HepG2 (cell line): ENCODE measurements at regions not wholly inside any gene's neighbourhood (a gene's known extent, or its start where the extent isn't known, plus 50 kb on each side); places are given as distances from the start of the nearest gene placed in this dataset.

Source experiments
- ATAC-seq: fragments of 200-7000 bp; cut with Tn5 transposase; 3 replicates; pipeline ENCODE4 v1.9.1; 2020; ENCODE audit warnings: mild to moderate bottlenecking, moderate library complexity
- BruUV-seq: library from RNA; stranded (reverse); fragments of 400-500 nt; replicated peaks from 2 replicates; lab custom pipeline; 2021; lab: Mats Ljungman, UMichigan
- CTCF ChIA-PET: fragments of 300-600 bp; formaldehyde crosslinking; extraction: SDS; loops from one replicate; lab custom pipeline; 2021; ENCODE audit warnings: low total read pairs, inconsistent platforms, low intra/inter-chr PET ratio; lab: Yijun Ruan, JAX
- POLR2A ChIA-PET: fragments of 350-600 bp; sonication (Branson Sonifier 250); formaldehyde crosslinking; loops from one replicate; lab custom pipeline; 2020; ENCODE audit warnings: antibody characterized with exemption, inconsistent platforms; lab: Yijun Ruan, JAX
- DNase-seq: peaks from one replicate; pipeline ENCODE4 v3.0.0-alpha.2; 2015; ENCODE audit warnings: low spot score
- FAIRE-seq: peaks from 3 replicates; lab custom pipeline; 2011; peaks lifted over from hg19 to GRCh38; lab: Jason Lieb, UNC
- H2AFZ ChIP-seq: one replicate; pipeline ENCODE4 v1.6.1; 2011; ENCODE audit warnings: low read length, inconsistent platforms
- H3K27ac ChIP-seq: fragments of 300-600 bp; 3 replicates; pipeline ENCODE4 v1.8.0; 2011; ENCODE audit warnings: mixed run types, mild to moderate bottlenecking, mixed read lengths, low read length, inconsistent platforms; ENCODE audit not compliant: insufficient read depth; ENCODE audit errors: extremely low read length
- H3K27me3 ChIP-seq, 2 experiments: fragments of 200-600 bp in 1 of 2; 2 replicates in 1 of 2; 3 replicates in 1 of 2; pipeline versions ENCODE4 v1.6.0 to v1.8.0; 2011; ENCODE audit warnings: low read length in 2 of 2, mild to moderate bottlenecking in 2 of 2, moderate library complexity in 2 of 2, inconsistent platforms in 1 of 2; ENCODE audit not compliant: insufficient read depth in 2 of 2, control insufficient read depth in 1 of 2
- H3K36me3 ChIP-seq, 2 experiments: fragments of 200-600 bp in 1 of 2; replicated peaks in 1 of 2; 2 replicates in 1 of 2; 3 replicates in 1 of 2; pipeline versions ENCODE4 v1.5.1 to v1.8.0; 2011; ENCODE audit warnings: low read length in 2 of 2, inconsistent platforms in 1 of 2; ENCODE audit not compliant: insufficient read depth in 2 of 2, control insufficient read depth in 1 of 2
- H3K4me1 ChIP-seq: 2 replicates; pipeline ENCODE4 v1.5.1; 2012; ENCODE audit warnings: low read length, inconsistent platforms; ENCODE audit not compliant: insufficient read depth
- H3K4me2 ChIP-seq: 2 replicates; pipeline ENCODE4 v1.6.0; 2011; ENCODE audit warnings: low read depth, low read length, inconsistent platforms
- H3K4me3 ChIP-seq, 3 experiments: fragments of 200-600 bp in 1 of 3; sonication (generic), shearing (Covaris generic) in 1 of 3; replicated peaks in 1 of 3; 2 replicates each; pipeline ENCODE4 v1.5.1; 2011 to 2016; ENCODE audit warnings: low read length in 3 of 3, inconsistent platforms in 2 of 3, low read depth in 2 of 3, mild to moderate bottlenecking in 2 of 3, control low read depth in 1 of 3, mixed read lengths in 1 of 3; ENCODE audit not compliant: insufficient read depth in 1 of 3
- H3K79me2 ChIP-seq: one replicate; pipeline ENCODE4 v1.6.1; 2011; ENCODE audit warnings: low read length, inconsistent platforms; ENCODE audit not compliant: insufficient read depth
- H3K9ac ChIP-seq: 2 replicates; pipeline ENCODE4 v1.6.0; 2011; ENCODE audit warnings: mild to moderate bottlenecking, low read depth, low read length, inconsistent platforms; ENCODE audit not compliant: insufficient read depth
- H3K9me3 ChIP-seq: 2 replicates; pipeline ENCODE4 v1.5.1; 2012; ENCODE audit warnings: mild to moderate bottlenecking, low read length
- H4K20me1 ChIP-seq: 2 replicates; pipeline ENCODE4 v1.6.0; 2011; ENCODE audit warnings: inconsistent platforms, mild to moderate bottlenecking, low read length, moderate library complexity; ENCODE audit not compliant: insufficient read depth
- GTF2F1 ChIP-seq: fragments of 150-350 bp; IDR thresholded peaks from 2 replicates; pipeline ENCODE4 v1.6.1; 2014; ENCODE audit warnings: low read length
- MATR3 ChIP-seq: sonication (generic); formaldehyde crosslinking; IDR thresholded peaks from 2 replicates; pipeline ENCODE4 v1.4.0; 2020; ENCODE audit warnings: missing genetic modification reagents
- MYC ChIP-seq: sonication (generic); formaldehyde crosslinking; IDR thresholded peaks from 2 replicates; pipeline ENCODE4 v1.9.0; 2021; ENCODE audit warnings: missing genetic modification reagents, borderline replicate concordance
- ZNF253 ChIP-seq: sonication (generic); formaldehyde crosslinking; IDR thresholded peaks from 2 replicates; pipeline ENCODE4 v1.8.0; 2022; ENCODE audit warnings: mild to moderate bottlenecking, missing genetic modification reagents, borderline replicate concordance
- ZNF777 ChIP-seq: sonication (generic); formaldehyde crosslinking; IDR thresholded peaks from 2 replicates; pipeline ENCODE4 v1.4.0; 2020; ENCODE audit warnings: missing genetic modification reagents
- WGBS: methylation state at CpG from one replicate; pipeline ENCODE4 v1.1.6; 2017; ENCODE audit warnings: low lambda C conversion rate; 5-methylcytosine and 5-hydroxymethylcytosine counted together
- in situ Hi-C: cut with HindIII; loops from 2 replicates; pipeline ENCODE4 v1.10.0; 2017; ENCODE audit warnings: low pct_unique_long_range_greater_than_20kb; ENCODE audit not compliant: extremely low pct_ligation_motif_present
- intact Hi-C: fragments of 100-400 bp; cut with micrococcal nuclease; formaldehyde crosslinking; loops from one replicate; pipeline ENCODE4 v1.10.0; 2022; ENCODE audit not compliant: unreplicated experiment
- TF ChIP-seq, protein P1 (sequence below): sonication (generic); formaldehyde crosslinking; IDR thresholded peaks from 2 replicates; pipeline ENCODE4 v1.4.0; 2020; ENCODE audit warnings: missing genetic modification reagents
- TF ChIP-seq, protein P2 (sequence below): sonication (generic); formaldehyde crosslinking; IDR thresholded peaks from 2 replicates; pipeline ENCODE4 v1.4.0; 2020; ENCODE audit warnings: missing genetic modification reagents

DNA sequence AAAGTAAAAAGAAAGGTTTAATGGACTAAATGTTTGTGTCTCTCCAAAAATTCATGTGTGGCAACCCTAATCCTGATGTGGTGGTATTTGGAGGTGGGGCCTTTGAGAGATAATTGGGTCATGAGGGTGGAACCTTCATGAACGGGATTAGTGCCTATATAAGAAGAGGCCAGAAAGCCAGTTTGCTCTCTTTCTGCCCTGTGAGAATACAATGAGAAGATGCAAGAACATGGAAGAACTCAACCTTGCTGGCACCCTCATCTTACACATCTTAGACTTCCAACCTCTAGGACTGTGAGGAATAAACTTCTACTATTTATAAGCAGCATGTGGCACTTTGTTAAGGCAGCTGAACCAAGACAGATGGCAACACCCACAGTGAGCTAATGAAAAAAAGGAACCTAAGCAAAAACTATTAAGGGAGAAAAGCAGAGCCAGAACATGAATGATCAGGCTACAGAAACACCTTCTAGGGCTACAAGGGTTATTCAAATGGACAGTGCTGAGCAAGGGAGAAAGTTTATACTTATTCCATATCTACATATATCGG lies 159.5 kb downstream of the PLK2 start:
- Histone ChIP-seq H3K4me3 (no peak overlapping the region), H3K9ac (no peak overlapping the region), H3K36me3 (no peaks in the 10 kb centered on the region), H3K4me2 (no peak overlapping the region), H4K20me1 (no peaks in the 10 kb centered on the region), H3K27ac (no peak overlapping the region)
- CTCF ChIA-PET, result no interaction called here
- in situ Hi-C loops, result no loop called here
- no peak for ATAC-seq
- no peak for DNase-seq
- POLR2A ChIA-PET, result no interaction called here
- TF ChIP-seq ZNF777 (CRISPR knock-in tag), result no peak
- no peak for TF ChIP-seq ZNF253 (CRISPR knock-in tag)
- TF ChIP-seq GTF2F1, result no peak
- TF ChIP-seq MYC (CRISPR knock-in tag), result no peak
- TF ChIP-seq MATR3 (CRISPR knock-in tag), result no peak
- TF ChIP-seq, protein P1, sequence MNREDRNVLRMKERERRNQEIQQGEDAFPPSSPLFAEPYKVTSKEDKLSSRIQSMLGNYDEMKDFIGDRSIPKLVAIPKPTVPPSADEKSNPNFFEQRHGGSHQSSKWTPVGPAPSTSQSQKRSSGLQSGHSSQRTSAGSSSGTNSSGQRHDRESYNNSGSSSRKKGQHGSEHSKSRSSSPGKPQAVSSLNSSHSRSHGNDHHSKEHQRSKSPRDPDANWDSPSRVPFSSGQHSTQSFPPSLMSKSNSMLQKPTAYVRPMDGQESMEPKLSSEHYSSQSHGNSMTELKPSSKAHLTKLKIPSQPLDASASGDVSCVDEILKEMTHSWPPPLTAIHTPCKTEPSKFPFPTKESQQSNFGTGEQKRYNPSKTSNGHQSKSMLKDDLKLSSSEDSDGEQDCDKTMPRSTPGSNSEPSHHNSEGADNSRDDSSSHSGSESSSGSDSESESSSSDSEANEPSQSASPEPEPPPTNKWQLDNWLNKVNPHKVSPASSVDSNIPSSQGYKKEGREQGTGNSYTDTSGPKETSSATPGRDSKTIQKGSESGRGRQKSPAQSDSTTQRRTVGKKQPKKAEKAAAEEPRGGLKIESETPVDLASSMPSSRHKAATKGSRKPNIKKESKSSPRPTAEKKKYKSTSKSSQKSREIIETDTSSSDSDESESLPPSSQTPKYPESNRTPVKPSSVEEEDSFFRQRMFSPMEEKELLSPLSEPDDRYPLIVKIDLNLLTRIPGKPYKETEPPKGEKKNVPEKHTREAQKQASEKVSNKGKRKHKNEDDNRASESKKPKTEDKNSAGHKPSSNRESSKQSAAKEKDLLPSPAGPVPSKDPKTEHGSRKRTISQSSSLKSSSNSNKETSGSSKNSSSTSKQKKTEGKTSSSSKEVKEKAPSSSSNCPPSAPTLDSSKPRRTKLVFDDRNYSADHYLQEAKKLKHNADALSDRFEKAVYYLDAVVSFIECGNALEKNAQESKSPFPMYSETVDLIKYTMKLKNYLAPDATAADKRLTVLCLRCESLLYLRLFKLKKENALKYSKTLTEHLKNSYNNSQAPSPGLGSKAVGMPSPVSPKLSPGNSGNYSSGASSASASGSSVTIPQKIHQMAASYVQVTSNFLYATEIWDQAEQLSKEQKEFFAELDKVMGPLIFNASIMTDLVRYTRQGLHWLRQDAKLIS, result no peak
- TF ChIP-seq, protein P2, sequence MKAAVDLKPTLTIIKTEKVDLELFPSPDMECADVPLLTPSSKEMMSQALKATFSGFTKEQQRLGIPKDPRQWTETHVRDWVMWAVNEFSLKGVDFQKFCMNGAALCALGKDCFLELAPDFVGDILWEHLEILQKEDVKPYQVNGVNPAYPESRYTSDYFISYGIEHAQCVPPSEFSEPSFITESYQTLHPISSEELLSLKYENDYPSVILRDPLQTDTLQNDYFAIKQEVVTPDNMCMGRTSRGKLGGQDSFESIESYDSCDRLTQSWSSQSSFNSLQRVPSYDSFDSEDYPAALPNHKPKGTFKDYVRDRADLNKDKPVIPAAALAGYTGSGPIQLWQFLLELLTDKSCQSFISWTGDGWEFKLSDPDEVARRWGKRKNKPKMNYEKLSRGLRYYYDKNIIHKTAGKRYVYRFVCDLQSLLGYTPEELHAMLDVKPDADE (CRISPR knock-in tag), result no peak
- TF ChIP-seq, all 625 proteins: peak for 0
- intact Hi-C loops, result no loop called here
- H2AFZ ChIP-seq, result no peak overlapping the region
- FAIRE-seq, result no peak
- no peaks in the 10 kb centered on the region for H3K9me3 ChIP-seq
- BruUV-seq, result no TSS peak
- 2% methylated on average over 2 of the region's 2 CpGs for WGBS
- H3K27me3 ChIP-seq, result no peaks in the 10 kb centered on the region
- H3K79me2 ChIP-seq, result no peaks in the 10 kb centered on the region
- no peaks in the 10 kb centered on the region for H3K4me1 ChIP-seq
